Germinal center (tissue), 1 donor: ENCODE measurements at regions not wholly inside any gene's neighbourhood (a gene's known extent, or its start where the extent isn't known, plus 50 kb on each side); places are given as distances from the start of the nearest gene placed in this dataset.
A peak's percentile ranks its signal among the peaks of the same experiment; 100 is the strongest.

Source experiments
- DNase-seq: peaks from one replicate; pipeline ENCODE4 v3.0.0; 2012; ENCODE audit warnings: mixed read lengths, low spot score

DNA sequence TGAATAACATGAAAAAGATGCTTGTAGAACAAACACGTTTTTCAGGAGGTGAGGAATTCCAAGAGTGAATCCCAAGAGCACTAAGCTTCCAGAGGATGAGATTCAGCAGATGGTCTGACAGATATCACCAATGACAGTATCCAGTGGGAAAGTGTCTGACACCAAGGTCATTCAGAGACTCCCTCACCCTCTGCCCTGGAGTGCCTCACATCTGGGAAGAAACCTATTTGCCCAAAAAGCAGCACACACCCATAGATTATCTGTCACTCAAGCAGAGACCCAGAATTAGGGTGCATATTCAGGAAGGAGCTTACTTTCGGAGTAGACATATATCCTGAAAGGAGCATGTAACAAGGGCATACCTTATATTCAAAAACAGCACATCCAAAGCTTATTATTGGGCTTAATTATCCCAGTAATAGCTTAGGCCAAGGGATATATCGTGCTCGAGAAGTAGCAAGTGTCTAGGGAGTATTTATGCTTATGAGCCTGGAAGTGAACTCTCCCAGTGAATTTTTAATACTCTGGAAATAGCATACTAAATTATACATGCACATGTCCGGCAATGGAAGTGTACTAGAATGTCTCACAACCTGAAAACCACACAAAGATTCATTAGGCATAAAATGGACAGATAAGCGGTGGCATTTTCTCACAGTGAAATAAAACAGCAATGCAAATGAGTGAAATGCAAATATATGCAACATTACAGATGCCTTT is 998.1 kb upstream of the TMEM132C start:
- DNase-seq = no peak

- no peak for DNase-seq
Observed at GRCh38 chr12:127270193-127270592, 996.8 kb upstream of the TMEM132C start.

GRCh38 chr12:127271776-127272175 is 995.2 kb upstream of the TMEM132C start:
- DNase-seq = no peak

DNA sequence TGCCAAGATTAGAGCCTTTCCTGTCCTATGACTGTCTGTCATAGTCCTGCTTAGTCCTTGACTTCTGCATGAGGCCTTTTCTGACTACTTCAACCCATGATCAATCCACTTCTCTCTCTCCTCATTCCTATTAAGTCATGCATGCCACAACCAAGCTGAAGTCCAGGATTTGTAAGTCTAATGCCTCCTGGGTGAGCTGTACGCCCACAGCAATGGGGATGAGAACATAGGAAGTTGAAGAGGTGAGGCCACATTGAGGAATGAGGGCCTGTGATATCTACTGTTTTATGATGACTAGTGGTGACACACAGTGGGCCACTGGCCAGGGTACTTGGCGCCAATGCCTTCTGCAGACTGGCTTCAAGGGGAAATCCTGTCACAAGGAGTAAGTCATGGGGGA is 994.1 kb upstream of the TMEM132C start:
- DNase-seq = no peak

GRCh38 chr12:127273626-127274025 is 993.3 kb upstream of the TMEM132C start:
- DNase-seq = no peak

GRCh38 chr12:127275416-127275815 is 991.6 kb upstream of the TMEM132C start:
- DNase-seq = no peak

DNA sequence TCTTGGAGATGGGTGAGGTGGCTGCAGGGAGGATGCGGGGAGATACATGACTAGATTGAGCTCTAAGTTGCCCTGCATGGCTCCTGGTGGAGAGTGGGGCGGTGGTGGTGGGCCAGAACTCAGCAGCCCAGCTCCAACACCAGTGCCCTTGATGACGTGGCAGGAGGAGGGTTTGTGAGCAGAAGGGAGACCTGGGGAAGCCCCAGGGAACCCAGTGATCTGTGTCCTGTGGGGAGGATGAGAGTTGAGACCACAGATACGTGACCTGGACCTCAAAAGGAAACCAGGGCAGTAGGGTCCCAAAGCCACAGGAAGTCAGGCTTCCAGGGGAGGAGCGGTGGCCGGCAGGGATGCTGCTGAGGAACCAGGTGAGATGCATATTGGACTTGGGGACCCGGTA is 989.1 kb upstream of the TMEM132C start:
- no peak for DNase-seq

- no peak for DNase-seq
Observed at GRCh38 chr12:127278351-127278750, 988.6 kb upstream of the TMEM132C start.

DNA sequence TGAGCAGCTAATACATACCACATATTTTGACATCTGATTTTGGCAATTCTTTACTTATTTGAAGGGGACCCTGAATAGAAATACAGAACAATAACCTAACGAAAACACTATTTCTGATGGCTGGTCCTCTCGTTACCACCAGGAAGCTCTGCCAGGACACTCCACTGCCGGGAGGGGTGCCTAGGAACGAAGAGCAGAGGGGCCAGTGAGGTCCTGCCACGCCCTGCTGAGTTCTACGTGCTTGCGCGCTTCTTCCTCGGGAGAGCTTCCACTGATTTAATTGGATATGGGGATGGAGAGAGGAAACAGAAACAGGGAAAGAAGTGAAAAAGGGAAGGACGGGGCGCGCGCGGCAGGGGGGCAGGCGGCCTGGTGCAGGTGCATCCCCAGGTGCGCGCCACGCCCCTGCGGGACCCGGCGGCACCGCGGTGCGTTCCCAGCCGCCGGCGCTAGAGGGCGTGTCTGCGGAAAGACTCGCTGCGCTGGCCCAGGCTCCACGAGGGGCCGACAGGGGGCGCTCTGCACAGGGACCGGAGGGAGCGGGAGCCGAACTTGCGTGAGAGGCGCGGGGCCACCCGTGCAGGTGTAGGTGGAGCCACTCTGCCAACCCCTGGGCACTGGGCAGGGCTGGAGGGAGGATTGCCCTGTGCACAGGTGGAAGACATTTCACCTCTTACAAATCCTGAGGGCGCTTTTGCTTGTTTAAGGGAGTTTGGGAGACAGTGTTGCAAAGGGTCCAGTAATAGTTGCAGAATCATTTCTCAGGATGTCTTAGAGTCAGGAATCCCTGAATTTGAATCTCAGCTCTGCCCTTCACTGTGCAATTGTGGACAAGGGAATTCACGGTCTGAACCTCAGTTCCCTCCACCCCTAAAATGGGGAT is 986.3 kb upstream of the TMEM132C start:
- peak; percentile 57 for DNase-seq

- DNase-seq = no peak
Observed at GRCh38 chr12:127282786-127283565, 984.0 kb upstream of the TMEM132C start.

GRCh38 chr12:127284021-127284420 is 982.9 kb upstream of the TMEM132C start:
- DNase-seq = no peak

- no peak for DNase-seq
Observed at GRCh38 chr12:127284870-127285431, 982.0 kb upstream of the TMEM132C start.

- DNase-seq = no peak
Observed at GRCh38 chr12:127286281-127286680, 980.7 kb upstream of the TMEM132C start.

DNA sequence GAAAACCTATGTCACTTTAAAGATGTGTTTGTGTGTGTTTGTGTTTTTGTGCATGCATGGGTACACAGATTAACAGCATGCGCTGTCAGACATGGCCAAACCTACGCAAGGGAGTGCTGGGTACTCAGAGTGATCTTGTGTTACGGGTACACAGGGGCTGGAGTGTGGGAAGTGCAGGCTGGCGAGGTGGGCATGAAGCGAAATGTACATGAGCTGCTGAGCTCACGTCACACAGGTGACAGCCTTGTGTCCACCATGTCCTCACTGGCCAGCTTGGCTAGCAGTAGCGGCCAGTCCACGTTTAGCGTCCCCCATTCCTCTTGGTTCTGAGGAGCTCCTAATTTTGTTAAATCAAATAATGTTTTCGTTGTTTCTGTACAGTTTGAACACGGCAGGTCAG is 979.7 kb upstream of the TMEM132C start:
- DNase-seq = no peak

DNA sequence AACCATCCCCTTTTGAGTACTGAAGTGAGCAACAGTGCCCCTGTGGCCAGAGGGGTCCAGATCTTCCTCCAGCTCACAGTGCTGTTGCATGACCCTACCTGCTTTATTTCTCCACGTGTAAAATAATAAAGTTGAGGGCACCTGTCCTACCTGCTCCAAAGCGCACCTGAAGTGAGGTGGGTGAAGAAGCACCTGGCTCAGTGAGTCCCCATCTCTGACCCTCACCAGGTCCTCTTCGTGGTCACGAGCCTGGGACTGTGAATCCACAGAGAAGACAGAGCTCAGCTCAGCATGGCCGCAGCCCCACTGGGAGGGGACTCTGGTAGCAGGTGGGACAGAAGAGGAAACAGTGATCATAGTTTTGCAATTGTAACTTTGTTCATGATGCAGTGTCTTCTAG is 976.7 kb upstream of the TMEM132C start:
- no peak for DNase-seq

DNA sequence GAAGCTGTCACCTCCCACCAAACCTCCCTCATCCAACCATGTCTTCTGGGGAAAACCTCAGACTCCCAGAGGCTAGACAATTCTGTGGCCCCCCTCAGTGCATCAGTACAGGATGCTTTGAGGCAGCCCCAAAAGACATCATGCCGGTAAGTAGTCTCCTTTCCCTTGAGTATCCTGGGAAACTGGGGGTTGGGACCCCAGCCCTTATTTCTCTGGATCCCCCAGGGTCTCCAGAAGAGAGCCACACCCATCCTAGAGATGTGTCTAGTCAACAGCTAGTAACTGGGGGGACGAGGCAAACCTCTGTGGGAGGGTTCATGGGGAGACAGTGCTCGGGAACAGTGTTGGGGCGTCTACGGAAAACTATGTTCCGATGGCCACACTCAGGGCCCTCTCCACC is 974.2 kb upstream of the TMEM132C start:
- DNase-seq = no peak

- no peak for DNase-seq
Observed at GRCh38 chr12:127293507-127294310, 973.3 kb upstream of the TMEM132C start.

- no peak for DNase-seq
Observed at GRCh38 chr12:127294651-127295210, 972.2 kb upstream of the TMEM132C start.

GRCh38 chr12:127295630-127296029 is 971.3 kb upstream of the TMEM132C start:
- DNase-seq = no peak

DNA sequence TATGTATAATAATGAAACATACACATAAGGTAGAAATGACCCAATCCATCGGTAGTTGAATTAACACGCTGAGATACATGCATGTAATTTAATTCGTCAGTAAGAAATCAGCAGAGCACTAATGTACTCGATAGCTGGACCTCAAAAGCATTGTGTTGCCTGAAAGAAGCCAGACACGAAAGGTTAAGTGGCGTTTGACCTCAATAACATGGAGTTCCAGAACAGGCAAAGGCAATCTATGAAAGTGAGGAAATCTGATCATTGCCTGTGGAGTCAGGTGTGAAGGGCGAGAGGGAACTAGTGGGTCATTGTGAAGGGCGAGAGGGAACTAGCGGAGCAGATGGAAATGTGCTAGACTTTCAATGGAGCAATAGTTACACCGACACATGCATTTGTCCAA is 970.4 kb upstream of the TMEM132C start:
- no peak for DNase-seq

GRCh38 chr12:127297327-127297726 is 969.6 kb upstream of the TMEM132C start:
- no peak for DNase-seq
